Right ventricle myocardium inferior (tissue), 1 donor: ENCODE measurements at regions not wholly inside any gene's neighbourhood (a gene's known extent, or its start where the extent isn't known, plus 50 kb on each side); places are given as distances from the start of the nearest gene placed in this dataset.
A peak's percentile ranks its signal among the peaks of the same experiment; 100 is the strongest.

Experiments
- ATAC-seq: fragments of 200-7000 bp; cut with Tn5 transposase; one replicate; pipeline ENCODE4 v1.9.1; 2020; ENCODE audit warnings: mild to moderate bottlenecking, moderate library complexity
- DNase-seq: peaks from one replicate; pipeline ENCODE4 v3.0.0; 2021; ENCODE audit errors: missing footprints
- intact Hi-C: fragments of 100-400 bp; cut with DNase I; formaldehyde crosslinking; loops from one replicate; pipeline ENCODE4 v1.11.0; 2022
- donor health status: DM: no; HTN: yes; CAD: no; lungs with severe emphysema.

GRCh38 chr3:194738254-194739093 lies 52.8 kb downstream of the FAM43A start:
- intact Hi-C loops, result no loop called here
- peak; percentile 90 for ATAC-seq

DNA sequence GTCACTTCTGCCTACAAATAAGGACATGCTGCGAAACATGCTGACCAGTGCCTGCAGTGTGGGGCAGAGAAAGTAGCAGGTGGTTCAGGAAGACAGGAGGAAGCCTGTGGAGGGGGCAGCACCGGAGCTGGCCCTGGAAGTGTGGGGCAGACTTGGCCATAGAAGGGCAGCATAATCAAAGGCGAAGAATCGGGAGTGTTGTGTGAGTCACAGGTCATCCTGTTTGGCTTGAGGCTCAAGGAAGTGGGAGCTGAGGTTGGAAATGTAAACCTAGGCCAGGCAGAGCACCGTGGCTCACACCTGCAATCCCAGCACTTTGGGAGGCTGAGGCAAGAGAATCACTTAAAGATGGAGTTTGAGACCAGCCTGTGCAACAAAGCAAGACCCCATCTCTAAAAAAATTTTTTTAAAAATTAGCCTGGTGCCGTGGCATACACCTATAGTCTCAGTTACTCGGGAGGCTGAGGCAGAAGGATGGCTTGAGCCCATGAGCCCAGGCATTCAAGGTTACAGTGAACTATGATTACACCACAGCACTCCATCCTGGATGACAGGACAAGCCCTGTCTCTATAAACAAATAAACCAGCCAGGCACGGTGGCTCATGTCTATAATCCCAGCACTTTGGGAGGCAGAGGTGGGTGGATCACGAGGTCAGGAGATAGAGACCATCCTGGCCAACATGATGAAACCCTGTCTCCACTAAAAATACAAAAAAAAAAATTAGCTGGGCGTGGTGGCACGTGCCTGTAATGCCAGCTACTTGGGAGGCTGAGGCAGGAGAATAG lies 54.0 kb downstream of the FAM43A start:
- DNase-seq (no peak), ATAC-seq (no peak)
- intact Hi-C loops, result no loop called here

More at GRCh38 chr3:194738254-194739093, 52.8 kb downstream of the FAM43A start:
- DNase-seq, result peak; percentile 81

GRCh38 chr3:194740859-194741491 lies 55.3 kb downstream of the FAM43A start:
- ATAC-seq (no peak), DNase-seq (no peak)
- intact Hi-C loops, result no loop called here

DNA sequence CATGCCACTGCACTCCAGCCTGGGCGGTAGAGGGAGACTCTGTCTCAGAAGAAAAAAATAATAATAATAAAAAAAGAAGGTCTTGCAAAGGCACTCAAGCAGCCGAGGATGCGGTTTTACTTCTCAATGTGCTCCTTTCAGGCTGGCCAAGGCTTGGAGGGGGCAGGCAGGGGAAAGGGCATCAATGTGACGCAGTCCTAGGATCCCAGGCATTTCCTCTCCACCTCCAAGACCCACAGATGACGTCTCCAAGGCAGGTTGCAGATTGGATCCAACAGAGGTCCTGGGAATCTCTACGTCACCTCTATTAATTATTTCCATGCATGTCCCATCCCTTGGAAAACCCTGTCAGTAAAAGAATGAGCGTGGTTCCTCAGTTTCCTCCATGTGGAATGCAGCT lies 56.2 kb downstream of the FAM43A start:
- no peak for ATAC-seq
- DNase-seq, result no peak
- intact Hi-C loops, result no loop called here

DNA sequence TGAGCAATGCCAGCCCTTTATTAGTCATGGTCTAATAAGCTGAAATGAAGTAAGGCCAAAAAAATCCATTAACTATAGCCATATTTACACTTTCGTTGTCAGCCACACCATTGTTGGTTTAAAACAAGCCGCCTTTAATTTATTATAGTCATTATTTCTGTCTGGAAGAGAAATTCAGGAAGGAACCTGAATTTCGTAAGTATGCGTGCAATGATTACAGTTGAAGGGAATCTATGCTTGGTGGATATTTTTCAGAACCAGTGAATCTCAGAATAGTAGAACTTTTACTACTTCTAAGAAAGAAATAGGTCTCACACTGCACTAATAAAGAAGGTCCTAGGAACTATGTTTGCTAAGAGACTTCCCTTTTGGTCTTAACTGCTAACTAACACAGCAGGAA lies 59.1 kb downstream of the FAM43A start:
- intact Hi-C loops, result no loop called here
- ATAC-seq, result no peak
- no peak for DNase-seq

DNA sequence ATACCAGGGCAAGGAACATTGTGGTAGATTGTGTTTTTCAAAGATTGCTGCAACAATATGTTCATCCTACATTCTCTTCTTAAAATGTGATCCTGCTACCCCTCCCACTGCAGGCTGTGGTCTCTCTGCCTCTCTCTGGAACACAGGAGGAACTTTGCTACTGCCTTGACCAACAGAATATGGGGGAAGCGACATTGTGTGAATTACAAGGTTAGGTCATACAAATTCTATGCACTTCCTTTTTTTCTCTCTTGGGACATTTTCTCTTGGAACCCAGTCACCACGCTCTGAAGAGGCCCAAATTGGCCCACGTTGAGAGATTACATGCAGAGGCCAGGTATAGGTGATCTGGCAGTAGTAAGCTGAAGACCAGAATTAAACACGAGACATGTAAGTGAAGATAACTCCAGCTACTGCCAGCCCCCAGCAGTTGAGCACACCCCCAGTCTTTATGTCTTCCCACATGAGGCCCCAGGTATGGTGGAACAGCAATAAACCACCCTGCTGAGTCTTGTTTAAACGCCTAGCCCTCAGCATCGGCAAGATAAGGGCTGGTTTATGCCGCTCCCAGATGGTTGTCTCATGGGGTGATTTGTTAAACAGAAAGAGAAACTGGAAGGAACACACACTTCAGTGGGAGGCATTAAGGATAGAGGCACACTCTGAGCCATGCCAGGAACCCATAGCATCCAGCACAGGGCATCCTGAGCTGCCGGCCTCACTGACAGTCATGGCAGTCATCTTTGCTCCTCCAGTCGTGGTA lies 59.9 kb downstream of the FAM43A start:
- intact Hi-C loops, result no loop called here
- no peak for DNase-seq
- ATAC-seq, result no peak

GRCh38 chr3:194748225-194748624 lies 62.5 kb downstream of the FAM43A start:
- DNase-seq (no peak), ATAC-seq (no peak)
- intact Hi-C loops, result no loop called here

- DNase-seq, result no peak
- ATAC-seq, result peak; percentile 26
- intact Hi-C loops, result no loop called here
These were observed 64.2 kb downstream of the FAM43A start for GRCh38 chr3:194749631-194750490.

- ATAC-seq, result no peak
- no peak for DNase-seq
- intact Hi-C loops, result no loop called here
These were observed 64.8 kb downstream of the FAM43A start for GRCh38 chr3:194750491-194750828.

DNA sequence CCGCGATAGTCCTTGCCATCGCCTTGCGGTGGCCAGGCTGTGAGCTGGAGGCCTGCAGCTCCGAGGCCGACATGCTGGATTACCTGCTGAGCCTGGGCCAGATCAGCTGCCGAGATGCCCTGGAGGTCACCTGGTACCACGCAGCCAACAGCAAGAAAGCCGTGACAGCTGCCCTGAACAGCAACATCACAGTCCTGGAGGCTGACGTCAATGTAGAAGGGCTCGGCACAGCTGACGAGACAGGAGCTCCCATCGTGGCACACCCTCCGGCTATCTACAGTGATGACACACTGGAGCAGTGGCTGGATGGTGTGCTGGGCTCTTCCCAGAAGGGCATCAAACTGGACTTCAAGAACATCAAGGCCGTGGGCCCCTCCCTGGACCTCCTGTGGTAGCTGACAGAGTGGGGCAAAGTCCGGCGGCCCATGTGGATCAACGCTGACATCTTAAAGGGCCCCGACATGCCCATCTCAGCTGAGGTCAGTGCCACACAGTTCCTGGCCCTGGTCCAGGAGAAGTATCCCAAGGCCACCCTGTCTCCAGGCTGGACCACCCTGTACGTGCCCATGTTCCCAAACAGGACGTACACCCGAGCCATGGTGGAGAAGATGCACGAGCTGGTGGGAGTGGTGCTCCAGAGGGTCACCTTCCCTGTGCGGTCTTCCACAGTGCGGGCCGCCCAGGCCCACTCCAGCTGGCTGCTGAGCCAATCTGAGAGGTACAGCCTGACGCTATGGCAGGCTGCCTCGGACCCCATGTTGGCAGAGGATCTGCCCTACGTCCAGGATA lies 70.2 kb downstream of the FAM43A start:
- no peak for DNase-seq
- intact Hi-C loops, result no loop called here
- ATAC-seq, result no peak

DNA sequence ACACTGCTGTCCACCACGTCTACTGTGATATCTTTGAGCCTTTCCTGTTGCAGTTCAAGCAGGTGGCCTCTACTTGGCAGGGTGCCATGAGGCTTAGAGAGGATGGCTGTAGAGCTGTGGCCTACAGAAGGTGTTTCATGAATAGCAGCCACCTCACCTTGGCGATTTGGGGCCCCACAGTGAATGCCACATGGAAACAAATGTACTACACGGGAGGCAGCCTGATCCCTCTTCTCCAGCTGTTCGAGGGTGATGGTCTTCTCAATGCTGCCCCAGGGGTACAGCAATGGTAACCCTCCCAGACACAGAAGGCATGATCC lies 70.7 kb downstream of the FAM43A start:
- intact Hi-C loops, result no loop called here
- no peak for DNase-seq
- no peak for ATAC-seq

DNA sequence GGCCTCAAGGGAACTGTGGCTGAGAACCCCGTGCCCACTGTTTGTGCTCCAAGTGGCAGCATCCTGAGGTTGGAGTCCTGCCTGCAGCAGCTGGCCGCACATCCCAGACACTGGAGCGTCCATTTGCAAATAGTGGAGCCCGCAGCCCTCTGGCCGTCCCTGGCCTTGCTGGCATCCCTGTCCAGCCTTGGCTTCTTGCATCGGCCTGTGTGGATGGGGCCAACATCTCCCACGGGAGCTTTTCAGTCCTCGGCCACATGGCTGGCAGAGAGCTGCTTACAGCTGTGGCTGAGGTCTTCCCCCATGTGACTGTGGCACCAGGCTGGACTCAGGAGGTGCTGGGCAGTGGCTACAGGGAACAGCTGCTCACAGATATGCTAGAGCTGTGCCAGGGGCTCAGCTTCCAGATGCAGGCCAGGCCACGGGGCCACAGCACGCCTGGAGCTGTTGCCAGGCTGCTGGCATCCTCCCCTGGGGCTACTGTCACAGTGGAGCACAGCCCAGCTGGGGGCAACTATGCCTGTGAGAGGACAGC lies 71.2 kb downstream of the FAM43A start:
- peak; percentile 54 for ATAC-seq
- DNase-seq, result no peak
- intact Hi-C loops, result no loop called here

- peak; percentile 78 for ATAC-seq
- DNase-seq, result no peak
- intact Hi-C loops, result no loop called here
These were observed 72.0 kb downstream of the FAM43A start for GRCh38 chr3:194757647-194758061.

DNA sequence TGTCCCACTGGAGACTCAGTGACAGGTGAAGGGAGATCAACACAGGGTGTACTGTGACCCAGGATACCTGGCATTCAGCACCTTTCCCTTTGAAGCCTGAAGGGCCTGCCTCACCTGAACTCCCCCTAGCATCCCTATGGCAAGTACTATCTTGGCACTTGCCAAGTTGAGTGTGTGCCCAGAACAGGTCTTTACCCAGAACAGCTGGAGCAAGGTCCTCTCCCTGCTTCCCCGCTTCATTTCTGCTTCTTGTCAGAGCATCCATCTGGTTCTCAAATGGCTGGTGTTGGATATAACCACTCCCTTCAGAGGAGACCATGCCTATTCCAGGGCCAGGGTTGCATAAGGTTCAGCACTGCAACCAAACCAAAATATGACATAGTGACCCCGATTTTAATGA lies 73.0 kb downstream of the FAM43A start:
- DNase-seq, result no peak
- intact Hi-C loops, result no loop called here
- ATAC-seq, result no peak

DNA sequence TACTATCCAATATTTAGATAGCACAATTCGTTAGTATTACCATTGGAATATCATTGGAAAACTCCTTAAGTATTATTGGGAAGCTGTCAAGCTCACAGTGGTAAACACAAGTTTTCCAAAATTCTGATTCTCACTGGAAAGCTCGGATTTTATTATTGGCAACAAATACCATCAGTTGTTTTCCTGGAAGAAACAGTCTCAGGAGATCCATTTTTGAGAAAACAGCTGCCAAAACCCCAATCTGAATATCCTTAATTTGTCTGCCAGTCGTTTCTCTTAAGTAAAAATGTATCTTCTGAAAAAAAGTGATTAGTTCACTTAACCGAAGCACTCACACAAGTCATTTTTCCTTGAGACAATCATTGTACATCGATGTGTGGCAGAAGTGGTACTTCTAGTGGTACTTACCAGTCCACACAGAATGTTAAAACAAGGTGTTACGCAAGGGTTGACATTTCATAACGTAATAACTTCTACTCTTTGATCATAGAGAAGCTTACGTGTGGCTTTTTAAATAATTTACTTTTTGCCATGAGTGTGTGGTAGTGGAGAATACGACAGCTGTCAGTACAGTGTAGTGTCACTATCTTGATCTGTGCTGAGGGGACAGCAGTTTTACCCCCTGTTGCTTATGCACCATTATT lies 74.9 kb downstream of the FAM43A start:
- ATAC-seq (peak; percentile 32), DNase-seq (no peak)
- intact Hi-C loops, result no loop called here

- ATAC-seq, result peak; percentile 68
- DNase-seq, result no peak
- intact Hi-C loops, result no loop called here
These were observed 75.7 kb downstream of the FAM43A start for GRCh38 chr3:194761384-194761783.

DNA sequence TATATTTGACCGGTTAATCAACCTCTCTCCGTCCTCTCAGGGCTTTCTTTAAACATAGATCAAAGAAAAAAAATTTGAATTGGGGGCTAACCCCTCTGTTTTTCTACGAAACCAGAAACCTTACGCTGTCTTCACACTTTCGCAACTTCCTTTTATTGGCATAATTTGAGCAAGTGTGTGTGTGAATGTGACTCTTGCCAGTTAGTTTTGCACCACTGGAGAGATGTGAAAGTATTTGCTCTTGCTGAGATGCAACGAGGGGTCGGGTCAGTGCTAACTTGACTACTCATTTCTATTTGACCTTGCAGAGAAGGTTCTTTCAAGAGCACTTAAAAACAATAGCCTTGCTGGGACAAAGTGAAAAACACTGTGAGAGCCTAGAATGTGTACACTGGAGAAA lies 81.2 kb downstream of the FAM43A start:
- intact Hi-C loops, result no loop called here
- ATAC-seq, result no peak
- no peak for DNase-seq
